ENCODE measurements at regions not wholly inside any gene's neighbourhood (a gene's known extent, or its start where the extent isn't known, plus 50 kb on each side); places are given as distances from the start of the nearest gene placed in this dataset.
A peak's percentile ranks its signal among the peaks of the same experiment; 100 is the strongest.

GRCh38 chr5:39505363-39505762, 80.6 kb upstream of the DAB2 start:
- no peak overlapping the region for H3K4me3 ChIP-seq (ENCODE audit: low read depth, low read length)
- DNase-seq (ENCODE audit: low read depth), result no peak
- TF ChIP-seq CTCF (IDR thresholded peaks at IDR 0.05; ENCODE audit: insufficient read depth, low read depth, low read length), result no peak

DNA sequence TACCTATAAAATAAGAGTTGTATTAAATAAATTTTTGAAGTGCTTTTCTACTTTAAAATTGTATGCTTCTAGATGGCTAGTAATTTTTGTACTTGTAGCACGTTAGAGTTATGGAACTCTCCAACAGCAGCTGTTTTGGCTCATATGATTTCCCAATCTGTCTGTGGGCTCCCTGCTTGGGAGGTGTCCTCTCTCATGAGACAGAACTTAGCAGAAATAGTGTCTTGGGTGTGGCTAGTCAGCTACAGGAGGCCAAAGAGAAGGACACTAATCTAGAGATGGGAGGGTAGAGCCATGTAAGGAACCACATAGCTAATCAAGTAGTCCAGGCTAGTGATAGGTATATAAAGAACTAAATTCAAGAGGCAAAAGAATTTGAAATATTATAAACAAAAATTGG, 78.4 kb upstream of the DAB2 start:
- DNase-seq (ENCODE audit: low read depth), result peak; percentile 93
- no peak for TF ChIP-seq CTCF (IDR thresholded peaks at IDR 0.05; ENCODE audit: insufficient read depth, low read depth, low read length)
- H3K4me3 ChIP-seq (ENCODE audit: low read depth, low read length), result no peak overlapping the region

GRCh38 chr5:39502704-39503103, 77.9 kb upstream of the DAB2 start:
- no peak for DNase-seq (ENCODE audit: low read depth)
- no peak for TF ChIP-seq CTCF (IDR thresholded peaks at IDR 0.05; ENCODE audit: insufficient read depth, low read depth, low read length)
- H3K4me3 ChIP-seq (ENCODE audit: low read depth, low read length), result no peak overlapping the region

DNA sequence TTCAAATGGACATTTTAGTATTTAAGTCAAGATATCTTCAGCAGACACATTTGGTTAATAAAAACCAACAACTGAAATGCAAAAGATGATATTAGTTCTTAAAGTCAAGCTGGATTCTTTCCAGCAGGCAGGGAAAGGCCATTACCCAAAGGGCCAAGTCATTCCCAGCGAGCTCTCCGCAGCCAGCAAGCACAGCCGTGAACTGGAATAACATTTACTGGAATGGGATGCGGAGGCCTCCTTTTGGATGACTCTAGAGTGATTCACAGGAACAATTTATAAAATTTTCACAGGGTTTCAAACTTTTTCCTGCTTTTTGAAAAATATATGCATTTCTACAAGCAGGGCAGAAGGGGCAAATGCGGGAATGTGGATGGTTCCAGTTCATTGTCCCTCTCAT, 76.6 kb upstream of the DAB2 start:
- no peak for TF ChIP-seq CTCF (IDR thresholded peaks at IDR 0.05; ENCODE audit: insufficient read depth, low read depth, low read length)
- peak; percentile 62 for DNase-seq (ENCODE audit: low read depth)
- H3K4me3 ChIP-seq (ENCODE audit: low read depth, low read length), result no peak overlapping the region

DNA sequence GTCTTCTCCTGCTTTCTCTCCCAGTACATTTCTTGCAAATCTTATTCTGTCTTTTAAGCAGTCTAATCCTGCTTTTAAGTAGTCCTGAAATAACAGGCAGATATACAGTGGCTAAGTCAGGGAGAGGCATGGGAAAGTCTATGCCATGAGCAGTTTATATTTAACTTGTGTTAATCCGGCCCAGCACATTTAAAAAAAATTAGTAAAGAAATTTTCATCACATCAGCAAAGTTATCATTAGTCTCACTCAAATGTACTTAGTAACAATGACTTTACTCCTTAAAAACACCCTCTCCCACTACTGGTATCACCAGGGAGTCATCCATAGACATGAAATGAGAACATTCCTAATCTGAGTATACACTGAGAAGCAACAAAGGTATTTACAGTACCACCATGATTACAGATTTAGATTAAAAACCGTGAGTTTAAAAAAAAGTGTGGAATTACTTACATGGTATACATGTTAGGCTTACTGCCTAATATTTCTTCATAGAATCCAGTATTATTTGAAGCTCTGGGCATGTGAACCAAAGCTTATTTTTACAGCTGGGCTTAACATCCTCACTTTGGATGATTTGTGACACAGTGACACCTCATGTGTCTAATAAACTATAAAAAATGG, 75.9 kb upstream of the DAB2 start:
- no peak for DNase-seq (ENCODE audit: low read depth)
- H3K4me3 ChIP-seq (ENCODE audit: low read depth, low read length), result no peak overlapping the region
- TF ChIP-seq CTCF (IDR thresholded peaks at IDR 0.05; ENCODE audit: insufficient read depth, low read depth, low read length), result no peak

- no peak overlapping the region for H3K4me3 ChIP-seq (ENCODE audit: low read depth, low read length)
- no peak for TF ChIP-seq CTCF (IDR thresholded peaks at IDR 0.05; ENCODE audit: insufficient read depth, low read depth, low read length)
- DNase-seq (ENCODE audit: low read depth), result peak; percentile 81
Observed at GRCh38 chr5:39498278-39498952, 73.6 kb upstream of the DAB2 start.

- no peak overlapping the region for H3K4me3 ChIP-seq (ENCODE audit: low read depth, low read length)
- no peak for TF ChIP-seq CTCF (IDR thresholded peaks at IDR 0.05; ENCODE audit: insufficient read depth, low read depth, low read length)
- no peak for DNase-seq (ENCODE audit: low read depth)
Observed at GRCh38 chr5:39497322-39497721, 72.5 kb upstream of the DAB2 start.
